T-helper 1 cell treated with Interleukin-12 subunit alpha and Interleukin-12 subunit beta and Interleukin-4 antibody, amounts not matched to agents 30 ng/mL and 1 ng/mL, for 36 hours (primary cell): ENCODE measurements at regions not wholly inside any gene's neighbourhood (a gene's known extent, or its start where the extent isn't known, plus 50 kb on each side); places are given as distances from the start of the nearest gene placed in this dataset.

Experiments used
- intact Hi-C: fragments of 100-400 bp; cut with micrococcal nuclease; formaldehyde crosslinking; loops from one replicate; pipeline ENCODE4 v1.15.1; 2024

GRCh38 chr1:30410153-30410851 lies 313.1 kb downstream of the MATN1 start:
- intact Hi-C loops = no loop called here

- intact Hi-C loops = no loop called here
Observed at GRCh38 chr1:30409476-30410152, 313.8 kb downstream of the MATN1 start.

GRCh38 chr1:30407865-30408580 lies 315.4 kb downstream of the MATN1 start:
- intact Hi-C loops = no loop called here

GRCh38 chr1:30406996-30407864 lies 316.2 kb downstream of the MATN1 start:
- intact Hi-C loops = no loop called here

- intact Hi-C loops = no loop called here
Observed at GRCh38 chr1:30405631-30406212, 317.7 kb downstream of the MATN1 start.

- intact Hi-C loops = no loop called here
Observed at GRCh38 chr1:30405081-30405480, 318.3 kb downstream of the MATN1 start.

GRCh38 chr1:30404341-30404740 lies 319.0 kb downstream of the MATN1 start:
- intact Hi-C loops = no loop called here

- intact Hi-C loops = no loop called here
Observed at GRCh38 chr1:30403726-30404125, 319.7 kb downstream of the MATN1 start.

- intact Hi-C loops = no loop called here
Observed at GRCh38 chr1:30403061-30403645, 320.2 kb downstream of the MATN1 start.

- intact Hi-C loops = no loop called here
Observed at GRCh38 chr1:30402031-30402430, 321.4 kb downstream of the MATN1 start.

GRCh38 chr1:30400507-30400906 lies 322.9 kb downstream of the MATN1 start:
- intact Hi-C loops = no loop called here

GRCh38 chr1:30399026-30399425 lies 324.4 kb downstream of the MATN1 start:
- intact Hi-C loops = no loop called here

GRCh38 chr1:30397576-30397975 lies 325.8 kb downstream of the MATN1 start:
- intact Hi-C loops = no loop called here

- intact Hi-C loops = no loop called here
Observed at GRCh38 chr1:30395631-30396030, 327.8 kb downstream of the MATN1 start.

GRCh38 chr1:30388386-30388785 lies 335.0 kb downstream of the MATN1 start:
- intact Hi-C loops = loop anchor here (10.0 kb wide), 1 partner anchor 326 kb away; no protein-coding TSS in a partner anchor

GRCh38 chr1:30386156-30386926 lies 337.0 kb downstream of the MATN1 start:
- intact Hi-C loops = loop anchor here (10.0 kb wide), 1 partner anchor 328 kb away; no protein-coding TSS in a partner anchor

- intact Hi-C loops = loop anchor here (10.0 kb wide), 1 partner anchor 329 kb away; no protein-coding TSS in a partner anchor
Observed at GRCh38 chr1:30385246-30385995, 338.0 kb downstream of the MATN1 start.

GRCh38 chr1:30384286-30385245 lies 338.8 kb downstream of the MATN1 start:
- intact Hi-C loops = loop anchor here (5.0 to 10.0 kb wide), 2 partner anchors 330 to 677 kb away; no protein-coding TSS in a partner anchor
